Endometrium (tissue), 2 donors: ENCODE measurements at regions not wholly inside any gene's neighbourhood (a gene's known extent, or its start where the extent isn't known, plus 50 kb on each side); places are given as distances from the start of the nearest gene placed in this dataset.
"Not testable (repeated sequence)": the region's sequence is repeated elsewhere in the genome, so short reads cannot be mapped to it uniquely, and the experiment has no call there.

Experiments
- FAIRE-seq: peaks from 2 replicates; lab custom pipeline; 2012; peaks lifted over from hg19 to GRCh38; lab: Jason Lieb, UNC
- donor health status: control.
- donor health status: control.

DNA sequence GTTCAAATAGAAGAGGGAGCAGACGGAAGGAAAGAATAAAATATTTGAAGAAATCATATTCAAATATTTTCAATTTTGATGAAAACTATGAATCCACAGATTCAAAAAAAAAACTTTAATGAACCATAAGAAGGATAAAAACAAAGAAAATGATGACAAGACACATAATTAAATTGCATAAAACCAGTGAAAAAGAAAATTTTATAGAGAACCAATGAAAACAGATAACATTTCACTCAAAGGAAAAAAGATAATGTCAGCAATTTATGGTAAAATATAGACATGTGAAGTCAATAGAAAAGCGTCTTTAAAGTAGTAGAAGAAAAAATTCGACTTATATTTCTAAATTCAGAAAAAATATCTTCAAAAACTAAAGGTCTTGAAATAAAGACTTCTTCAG is 546.5 kb upstream of the ATXN7L3B start:
- peak; percentile 21 for FAIRE-seq

DNA sequence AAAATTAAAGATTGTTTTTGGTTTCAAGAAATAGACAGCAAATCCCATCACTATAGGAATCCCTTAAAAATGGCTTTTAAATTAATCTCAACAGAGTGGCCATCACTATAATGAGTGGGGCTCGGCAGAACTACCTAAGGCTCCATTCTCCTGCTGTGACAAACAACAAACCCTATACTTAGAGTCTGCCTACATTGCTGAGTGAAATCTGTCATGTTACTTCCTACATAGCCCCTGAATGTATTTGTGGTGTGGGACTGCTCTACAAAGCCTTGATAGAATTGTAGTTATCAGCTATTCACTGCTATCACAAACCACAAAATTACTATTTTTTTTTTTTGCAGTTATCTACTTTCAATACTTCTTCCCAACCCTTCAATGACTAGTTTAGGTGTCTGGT is 538.7 kb upstream of the ATXN7L3B start:
- no peak for FAIRE-seq

DNA sequence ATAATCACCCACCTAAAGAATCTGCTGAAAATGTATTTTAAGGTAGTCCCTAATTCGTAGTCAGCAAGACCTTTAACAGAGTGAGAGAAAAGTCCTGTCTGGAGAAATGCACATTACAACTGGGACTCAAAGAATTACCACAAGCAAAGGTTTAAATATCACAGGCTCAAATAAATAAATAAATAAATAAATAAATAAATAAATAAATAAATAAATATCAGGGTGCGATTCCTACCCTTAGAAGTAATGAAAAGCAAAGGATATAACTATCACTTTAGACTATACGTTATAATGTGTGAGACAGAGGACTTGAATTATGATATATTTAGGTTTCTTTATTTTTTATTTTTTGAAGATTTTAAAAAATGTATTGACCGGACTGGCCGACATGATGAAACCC is 522.5 kb upstream of the ATXN7L3B start:
- no peak for FAIRE-seq

DNA sequence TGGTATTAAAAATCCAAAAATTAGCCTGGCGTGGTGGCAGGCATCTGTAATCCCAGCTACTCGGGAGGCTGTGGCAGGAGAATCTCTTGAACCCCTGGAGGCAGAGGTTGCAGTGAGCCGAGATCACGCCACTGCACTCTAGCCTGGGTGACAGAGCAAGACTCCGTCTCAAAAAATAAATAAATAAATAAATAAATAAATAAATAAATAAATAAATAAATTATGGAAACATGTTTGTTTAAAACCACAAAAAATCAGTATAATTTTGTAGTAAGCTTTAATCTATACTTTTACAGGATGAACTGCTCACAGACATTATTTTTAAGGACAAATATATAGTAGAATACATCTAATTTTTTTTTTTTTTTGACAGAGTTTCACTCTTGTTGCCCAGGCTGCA is 521.3 kb upstream of the ATXN7L3B start:
- not testable (repeated sequence) for FAIRE-seq

DNA sequence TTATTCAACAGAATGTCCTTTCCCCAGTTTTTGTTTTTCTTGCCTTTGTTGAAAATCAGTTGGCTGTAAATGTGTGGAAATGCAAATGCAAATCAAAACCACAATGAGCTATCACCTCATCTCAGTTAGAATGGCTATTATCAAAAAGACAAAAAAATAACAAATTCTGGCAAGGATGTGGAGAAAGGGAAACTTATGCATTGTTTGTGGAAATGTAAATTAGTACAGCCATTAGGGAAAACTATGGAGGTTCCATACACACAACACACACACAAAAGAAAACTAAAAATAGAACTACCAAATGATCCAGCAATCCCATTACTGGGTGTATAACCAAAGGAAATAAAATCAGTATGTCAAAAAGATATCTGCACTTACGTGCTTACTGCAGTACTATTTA is 518.8 kb upstream of the ATXN7L3B start:
- FAIRE-seq, result no peak

DNA sequence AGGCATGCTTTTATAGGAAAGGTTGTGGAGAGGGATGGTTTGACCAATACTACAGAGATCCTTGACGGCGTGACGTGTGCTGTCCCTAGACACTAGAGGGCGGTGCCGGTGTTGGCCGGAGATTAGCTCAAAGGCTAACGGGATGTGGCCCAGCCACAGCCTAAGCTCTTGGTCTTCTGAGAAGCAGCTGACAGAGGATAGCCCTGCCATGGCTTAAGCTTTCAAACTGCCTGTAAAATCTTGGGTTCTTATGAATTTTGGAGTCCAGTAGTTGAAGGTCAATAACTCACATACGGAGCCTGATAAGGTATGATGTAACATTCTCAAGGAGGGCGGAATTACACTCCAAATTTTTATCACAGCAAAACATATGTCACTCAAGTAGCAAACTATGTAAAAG is 515.7 kb upstream of the ATXN7L3B start:
- no peak for FAIRE-seq

DNA sequence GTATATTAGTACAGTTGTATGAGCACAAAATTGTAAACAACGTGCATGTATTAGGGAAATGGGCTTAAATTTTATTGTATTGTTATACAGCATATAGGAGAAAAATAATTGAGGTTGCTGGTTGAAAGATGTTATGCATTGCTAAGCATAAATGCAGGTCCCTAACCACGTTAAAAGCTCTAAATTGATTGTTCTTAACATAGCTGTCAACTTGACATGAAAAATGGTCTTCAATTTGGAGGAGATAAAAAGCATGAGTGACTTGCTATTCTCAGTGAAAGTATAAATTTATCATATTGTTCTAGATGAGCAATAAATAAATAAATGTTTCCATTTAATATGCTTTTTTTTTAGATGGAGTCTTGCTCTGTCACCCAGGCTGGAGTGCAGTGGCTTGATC is 506.6 kb upstream of the ATXN7L3B start:
- no peak for FAIRE-seq

DNA sequence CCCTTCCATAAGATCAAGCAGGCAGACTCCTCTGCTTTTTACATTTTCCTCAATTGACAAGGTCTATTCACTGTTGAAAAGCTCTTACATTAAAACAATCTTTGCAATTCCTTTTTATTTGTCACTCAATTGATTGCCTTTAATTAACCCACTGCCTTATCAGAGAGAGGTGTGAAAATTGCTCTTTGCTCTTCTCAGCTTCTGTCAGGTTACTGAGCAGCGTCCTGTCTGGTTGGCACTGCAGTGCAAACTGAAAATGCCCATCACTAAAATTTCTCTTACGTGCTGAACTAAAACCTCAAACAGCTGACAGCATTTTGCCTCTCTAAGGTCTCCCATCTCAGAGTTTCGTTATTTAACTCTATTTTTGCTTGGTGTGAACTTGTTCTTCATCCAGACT is 504.1 kb upstream of the ATXN7L3B start:
- no peak for FAIRE-seq

DNA sequence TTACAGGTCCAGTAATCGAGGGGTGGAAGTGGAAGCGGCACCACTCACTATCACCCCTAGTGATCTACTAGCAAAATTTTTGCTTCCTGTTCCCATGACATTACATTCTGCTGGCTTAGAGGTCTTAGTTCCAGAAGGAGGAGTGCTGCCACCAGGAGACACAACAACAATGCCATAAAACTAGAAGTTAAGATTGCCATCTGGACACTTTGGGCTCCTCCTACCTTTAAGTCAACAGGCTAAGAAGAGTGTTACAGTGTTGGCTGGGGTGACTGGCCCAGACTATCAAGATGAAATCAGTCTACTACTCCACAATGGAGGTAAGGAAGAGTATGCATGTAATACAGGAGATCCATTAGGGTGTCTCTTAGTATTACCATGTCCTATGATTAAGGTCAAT is 498.5 kb upstream of the ATXN7L3B start:
- not testable (repeated sequence) for FAIRE-seq

DNA sequence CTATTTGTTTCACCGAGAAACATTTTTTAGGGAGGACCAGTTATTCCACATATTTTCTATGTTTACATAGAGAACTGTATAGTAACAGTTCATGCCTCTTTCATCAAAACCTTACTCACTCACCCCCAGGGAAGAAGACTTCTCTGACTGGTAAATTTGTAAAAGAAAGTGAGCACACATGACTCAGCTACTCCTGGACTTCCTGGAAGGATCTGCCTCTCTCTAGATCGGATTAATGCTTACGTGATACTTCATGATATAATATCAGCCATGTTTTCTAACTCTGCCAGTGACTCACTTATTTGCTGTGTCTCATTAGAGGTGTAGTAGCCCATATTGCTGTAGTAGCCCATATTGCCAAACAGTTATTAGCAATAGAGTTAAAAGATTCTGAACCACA is 494.3 kb upstream of the ATXN7L3B start:
- no peak for FAIRE-seq

DNA sequence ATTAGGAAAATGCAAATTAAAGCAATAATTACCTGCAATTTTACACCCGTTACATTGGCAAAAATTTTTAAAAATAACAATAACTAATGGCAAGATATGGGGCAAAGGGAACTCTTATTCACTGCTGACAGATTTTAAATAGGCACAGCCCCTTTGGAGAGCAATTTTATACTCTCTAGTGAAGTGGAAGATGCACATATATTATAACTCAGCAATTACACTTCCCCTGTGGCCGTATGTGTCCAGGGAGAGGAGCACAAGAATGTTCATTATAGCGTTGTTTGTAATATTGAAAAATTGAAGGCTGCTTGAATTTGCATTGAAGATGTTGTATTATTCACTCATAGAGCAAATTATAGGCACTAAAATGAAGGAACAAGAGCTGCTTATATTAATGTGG is 488.3 kb upstream of the ATXN7L3B start:
- FAIRE-seq, result no peak

DNA sequence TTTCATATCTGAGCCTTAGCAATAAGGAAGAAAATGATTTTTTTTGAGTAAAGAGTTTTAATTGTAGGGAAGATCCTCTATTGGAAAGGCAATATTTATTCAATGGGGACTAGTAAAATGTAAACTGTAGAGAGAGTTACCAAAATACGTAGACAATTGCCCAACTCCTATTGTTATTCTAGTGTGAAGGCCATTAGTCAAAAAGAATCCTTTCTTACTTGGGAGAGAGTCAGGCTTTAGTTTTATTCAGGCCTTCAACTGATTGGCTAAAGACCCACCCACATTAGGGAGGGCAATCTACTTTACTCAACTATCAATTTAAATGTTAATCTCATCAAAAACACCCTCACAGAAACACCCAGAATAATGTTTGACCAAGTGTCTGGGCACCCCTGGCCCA is 485.8 kb upstream of the ATXN7L3B start:
- no peak for FAIRE-seq

DNA sequence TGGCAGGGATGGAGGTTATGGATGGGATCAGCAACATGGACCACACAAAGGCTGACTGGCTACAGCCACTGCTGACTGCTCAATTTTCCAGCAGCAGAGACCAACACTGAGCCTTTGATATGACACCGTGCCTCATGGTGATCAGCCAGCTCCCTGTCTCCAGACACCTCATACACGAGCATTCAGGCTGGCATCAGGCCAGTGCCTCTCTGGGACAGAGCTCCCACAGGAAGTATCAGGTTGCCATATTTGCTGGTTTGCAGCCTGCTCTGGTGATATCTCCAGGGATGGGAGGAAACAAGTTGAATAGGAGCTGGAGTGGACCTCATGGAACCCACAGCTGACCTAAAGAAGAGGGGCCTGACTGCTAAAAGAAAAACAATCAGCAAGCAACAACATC is 471.2 kb upstream of the ATXN7L3B start:
- FAIRE-seq, result no peak

DNA sequence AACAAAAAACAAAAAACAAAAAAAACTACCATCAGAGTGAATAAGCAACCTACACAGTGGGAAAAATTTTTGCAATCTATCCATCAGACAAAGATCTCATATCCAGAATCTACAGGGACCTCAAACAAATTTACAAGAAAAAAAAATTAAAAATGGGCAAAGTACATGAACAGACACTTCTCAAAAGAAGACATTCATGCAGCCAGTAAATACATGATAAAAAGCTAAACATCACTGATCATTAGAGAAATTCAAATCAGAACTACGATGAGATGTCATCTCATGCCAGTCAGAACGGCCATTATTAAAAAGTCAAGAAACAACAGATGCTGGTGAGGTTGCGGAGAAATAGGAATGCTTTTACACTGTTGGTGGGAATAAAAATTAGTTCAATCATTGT is 466.5 kb upstream of the ATXN7L3B start:
- no peak for FAIRE-seq

DNA sequence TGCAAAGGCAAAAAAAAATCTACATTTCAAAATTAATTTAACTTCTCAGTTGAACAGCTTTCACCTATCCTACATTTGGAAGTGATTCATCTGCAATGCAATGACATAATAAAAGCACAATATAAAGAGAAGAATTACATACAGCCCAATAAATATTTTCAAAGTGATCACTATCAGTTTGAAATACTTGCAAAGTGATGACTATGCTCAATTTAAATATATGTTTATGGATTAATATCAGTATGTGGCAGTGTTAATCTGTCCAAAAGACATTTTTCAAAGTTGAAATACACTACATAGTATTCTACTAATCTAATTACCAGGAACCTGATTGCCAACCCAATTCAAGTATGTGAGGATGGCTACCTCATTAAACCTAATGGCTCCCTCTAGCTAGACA is 460.7 kb upstream of the ATXN7L3B start:
- FAIRE-seq, result no peak

DNA sequence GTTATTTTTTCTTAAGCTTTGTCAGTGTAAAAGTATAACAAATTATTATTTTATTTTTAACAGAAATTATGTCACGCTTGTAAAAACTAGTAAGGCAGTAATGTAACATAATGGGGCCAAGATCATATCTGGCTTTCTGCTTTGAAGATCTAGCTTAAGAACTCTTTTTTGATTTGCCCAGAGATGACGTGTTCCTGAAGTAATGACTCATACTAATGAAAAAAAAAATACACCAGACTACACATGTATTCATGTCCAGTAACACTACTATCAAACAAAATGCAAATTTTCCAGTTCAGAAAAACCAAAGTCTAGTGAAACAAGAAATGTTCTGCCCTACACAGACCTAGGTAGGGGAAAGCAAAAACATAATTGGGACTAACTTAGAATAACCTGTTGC is 432.2 kb upstream of the ATXN7L3B start:
- no peak for FAIRE-seq

DNA sequence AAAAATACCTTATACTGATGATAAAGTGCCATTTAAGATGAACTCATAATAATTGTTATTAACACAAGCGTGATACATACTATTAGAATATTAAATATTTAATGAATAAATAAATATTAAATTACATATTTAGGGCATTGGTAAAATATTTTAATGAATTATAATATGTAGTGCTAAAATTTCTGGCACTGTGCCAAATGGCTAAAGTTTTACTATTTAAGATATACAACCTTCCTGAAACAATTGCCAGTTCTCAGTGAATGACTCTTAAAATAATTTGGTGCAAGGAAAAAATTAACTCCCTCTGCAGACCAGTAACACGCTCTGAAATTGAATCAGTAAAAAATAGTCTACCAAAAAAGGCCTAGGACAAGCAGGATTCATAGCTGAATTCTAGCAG is 428.9 kb upstream of the ATXN7L3B start:
- FAIRE-seq, result no peak

DNA sequence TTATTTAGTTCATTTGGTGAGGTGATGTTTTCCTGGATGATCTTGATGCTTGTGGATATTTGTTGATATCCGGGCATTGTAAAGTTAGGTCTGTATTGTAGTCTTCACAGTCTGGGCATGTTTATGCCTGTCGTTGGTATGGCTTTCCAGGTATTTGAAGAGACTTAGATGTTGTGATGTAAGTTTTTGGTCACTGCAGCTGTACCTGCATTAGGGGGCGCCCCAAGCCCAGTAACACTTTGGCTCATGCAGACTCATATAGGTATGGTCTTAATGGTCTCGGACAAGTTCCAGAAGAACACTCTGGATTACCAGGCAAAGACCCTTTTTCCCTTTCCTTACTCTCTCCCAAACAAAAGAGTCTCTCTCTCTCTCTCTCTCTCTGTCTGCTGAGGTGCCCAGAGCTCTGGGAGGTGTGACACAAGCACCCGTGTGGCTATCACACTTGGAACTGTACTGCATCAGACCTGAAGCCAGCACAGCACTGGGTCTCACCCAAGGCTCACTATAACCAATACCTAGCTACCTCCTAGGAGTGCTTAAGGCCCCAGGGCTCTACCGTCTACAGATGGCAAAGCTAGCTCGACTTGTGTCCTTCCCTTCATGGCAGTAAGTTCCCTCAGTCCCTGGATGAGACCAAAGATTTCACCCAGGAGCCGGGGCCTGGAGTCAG is 425.8 kb upstream of the ATXN7L3B start:
- no peak for FAIRE-seq

DNA sequence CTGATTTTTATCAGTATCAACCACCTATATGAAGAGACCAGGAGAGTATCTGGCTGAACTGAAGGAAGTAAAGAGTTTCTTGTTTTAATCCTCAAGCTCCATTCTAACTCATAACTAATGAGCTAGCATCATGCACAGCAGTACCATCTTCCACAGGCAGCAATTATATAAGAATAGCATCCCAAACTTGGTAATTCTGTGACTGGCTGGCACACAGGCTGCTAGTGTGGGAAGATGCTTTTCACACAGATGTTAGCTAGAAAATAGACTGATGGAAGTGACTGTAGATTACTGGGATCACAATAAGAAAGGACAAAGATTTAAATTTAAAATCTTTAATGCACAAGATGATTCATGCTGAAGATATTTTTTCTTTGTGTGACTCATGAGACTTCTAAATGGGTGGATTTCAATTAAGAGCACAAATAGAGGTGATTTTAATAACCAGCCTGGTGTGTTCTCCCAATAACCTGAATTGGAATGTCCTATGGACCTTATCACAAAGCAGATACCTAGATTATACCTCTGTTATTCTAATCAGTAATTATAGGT is 417.7 kb upstream of the ATXN7L3B start:
- FAIRE-seq, result no peak

DNA sequence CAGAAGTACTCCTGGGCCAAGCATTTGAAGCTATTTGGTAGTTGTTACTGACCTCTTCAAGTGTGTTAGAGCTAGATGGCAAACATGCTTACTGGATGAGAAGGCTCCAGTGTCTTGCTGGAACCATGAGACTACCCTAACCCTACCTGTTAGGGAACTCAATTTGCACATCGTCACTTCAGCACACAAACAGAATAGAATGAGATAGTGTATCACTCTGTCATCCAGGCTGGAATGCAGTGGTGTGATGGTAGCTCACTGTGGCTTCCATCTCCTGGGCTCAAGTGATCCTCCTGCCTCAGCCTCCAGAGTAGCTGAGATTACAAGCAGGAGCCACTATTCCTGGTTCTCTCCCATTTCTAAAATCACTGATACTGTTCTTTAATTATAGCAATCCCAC is 417.0 kb upstream of the ATXN7L3B start:
- no peak for FAIRE-seq

DNA sequence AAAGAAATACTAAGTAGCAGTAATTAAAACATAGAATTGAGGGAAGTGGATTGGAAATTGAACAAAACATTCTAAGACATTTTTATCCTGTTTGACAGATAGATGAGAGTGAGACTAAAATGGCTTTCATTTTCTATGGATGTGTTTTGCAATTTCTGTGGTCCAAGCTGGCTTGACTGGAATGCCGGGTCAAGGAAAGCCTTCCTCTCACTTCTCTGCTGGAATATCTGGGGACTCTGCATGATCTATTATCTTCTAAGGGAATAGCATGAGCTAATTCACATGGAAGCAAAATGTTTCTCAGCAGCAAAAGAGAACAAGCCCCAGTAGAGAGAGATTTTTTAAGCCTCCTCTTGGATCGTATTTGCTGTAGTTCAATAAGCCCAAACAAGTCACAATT is 407.9 kb upstream of the ATXN7L3B start:
- no peak for FAIRE-seq

DNA sequence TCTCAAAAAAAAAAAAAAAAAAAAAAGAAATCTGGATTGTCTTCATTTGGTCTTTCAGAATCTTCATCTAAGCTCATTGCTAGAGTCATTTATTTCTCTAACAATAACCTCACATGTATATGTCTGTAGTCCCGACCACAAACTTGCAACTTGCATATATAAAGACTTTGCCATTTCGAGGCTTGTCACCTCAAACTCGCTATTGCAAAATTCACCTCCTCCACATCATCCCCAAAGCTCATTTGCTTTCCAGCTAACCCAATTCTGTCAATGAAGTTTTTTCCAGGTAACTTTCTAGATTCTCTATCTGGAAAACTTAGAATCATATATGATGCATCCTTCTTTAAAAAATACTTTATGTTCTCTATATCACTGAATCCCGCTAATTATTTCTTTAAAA is 393.2 kb upstream of the ATXN7L3B start:
- FAIRE-seq, result no peak

DNA sequence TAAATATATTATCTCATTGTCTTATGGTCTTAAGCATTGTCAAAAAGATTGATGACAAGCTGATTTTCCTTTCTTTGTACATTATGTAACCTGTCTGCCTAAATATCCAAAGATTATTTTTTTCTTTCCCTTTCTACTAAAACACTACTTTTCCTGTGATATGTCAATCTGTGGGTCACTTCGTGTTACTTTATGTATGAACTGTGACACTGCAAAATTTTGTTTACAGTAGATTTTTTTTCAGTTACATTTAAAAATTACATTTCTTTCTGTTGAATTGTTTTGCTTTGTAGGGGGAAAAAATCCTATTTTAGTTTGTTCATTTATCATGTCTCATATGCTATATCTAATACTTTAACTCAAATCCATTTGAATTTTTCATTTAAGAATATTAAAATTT is 392.3 kb upstream of the ATXN7L3B start:
- FAIRE-seq, result no peak

DNA sequence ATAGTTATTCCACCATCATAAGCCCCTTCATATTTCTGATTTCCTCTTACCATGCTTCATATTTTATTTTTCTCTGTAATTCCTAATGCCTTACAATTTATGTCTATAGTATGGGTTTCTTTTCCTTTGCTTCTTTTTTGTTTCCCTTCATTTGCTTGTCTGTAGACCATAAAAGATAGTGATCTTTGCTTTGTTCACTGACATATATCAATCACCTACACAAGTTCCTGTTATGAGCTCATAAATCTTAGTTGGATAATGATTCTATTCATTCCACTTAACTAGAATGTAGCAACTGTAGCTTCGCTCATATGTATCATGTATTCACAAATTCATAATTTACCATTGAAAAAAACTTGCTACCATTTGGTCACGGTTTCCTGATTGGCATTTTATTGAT is 388.8 kb upstream of the ATXN7L3B start:
- FAIRE-seq, result no peak

DNA sequence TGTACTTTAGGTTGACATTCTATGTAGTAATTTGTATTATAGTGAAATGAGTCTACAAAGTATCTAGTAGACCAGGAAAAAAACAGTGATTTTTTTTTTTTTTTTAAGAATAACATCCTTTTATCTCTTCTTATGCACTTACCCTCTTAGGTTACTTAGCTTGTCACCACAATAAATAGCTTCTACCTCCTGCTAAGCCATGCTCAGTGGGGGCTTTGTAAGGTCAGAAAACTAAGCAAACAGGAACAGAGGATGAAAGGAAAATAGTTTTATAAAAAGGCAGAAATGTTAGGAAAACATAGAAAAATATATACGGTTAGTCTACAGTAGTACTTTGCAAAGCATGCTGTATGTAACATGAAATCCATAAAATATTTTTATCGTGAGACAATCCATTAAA is 385.3 kb upstream of the ATXN7L3B start:
- FAIRE-seq, result no peak
